HUDEP-2 (cell line): ENCODE measurements at regions not wholly inside any gene's neighbourhood (a gene's known extent, or its start where the extent isn't known, plus 50 kb on each side); places are given as distances from the start of the nearest gene placed in this dataset.
"Not testable (repeated sequence)": the region's sequence is repeated elsewhere in the genome, so short reads cannot be mapped to it uniquely, and the experiment has no call there.

Source experiments
- DNase-seq, 76 experiments: peaks; one replicate each; lab custom pipeline; 2025; ENCODE audit not compliant: unreplicated experiment in 76 of 76; lab: John Stamatoyannopoulos, UW

- no peak for DNase-seq
Observed at GRCh38 chrY:13756615-13757014, 52.9 kb downstream of the TMSB4Y start.

GRCh38 chrY:13766040-13766439 lies 62.3 kb downstream of the TMSB4Y start:
- no peak for DNase-seq

- DNase-seq: no peak
Observed at GRCh38 chrY:13790108-13790793, 86.6 kb downstream of the TMSB4Y start.

- no peak for DNase-seq
Observed at GRCh38 chrY:13795067-13795466, 91.4 kb downstream of the TMSB4Y start.

GRCh38 chrY:13802828-13803227 lies 99.1 kb downstream of the TMSB4Y start:
- peak in 1 of 76 experiments; percentile 0 for DNase-seq

GRCh38 chrY:13803424-13803823 lies 99.7 kb downstream of the TMSB4Y start:
- no peak for DNase-seq

GRCh38 chrY:13804124-13805056 lies 100.7 kb downstream of the TMSB4Y start:
- no peak for DNase-seq

GRCh38 chrY:13805057-13805735 lies 101.5 kb downstream of the TMSB4Y start:
- no peak for DNase-seq

- no peak for DNase-seq
Observed at GRCh38 chrY:13805736-13806067, 102.0 kb downstream of the TMSB4Y start.

- DNase-seq: no peak
Observed at GRCh38 chrY:13830089-13830488, 126.4 kb downstream of the TMSB4Y start.

GRCh38 chrY:13844411-13844810 lies 140.7 kb downstream of the TMSB4Y start:
- DNase-seq: no peak

- no peak for DNase-seq
Observed at GRCh38 chrY:13845276-13845675, 141.0 kb downstream of the VCY start.

GRCh38 chrY:13869611-13870010 lies 116.7 kb downstream of the VCY start:
- DNase-seq: peak in 21 of 76 experiments; percentile 0 to 43 (median 2)

- DNase-seq: peak in 49 of 76 experiments; percentile 0 to 67 (median 7)
Observed at GRCh38 chrY:13871426-13871825, 114.8 kb downstream of the VCY start.

GRCh38 chrY:13872696-13873095 lies 113.6 kb downstream of the VCY start:
- peak in 2 of 76 experiments; percentile 0 to 1 for DNase-seq

GRCh38 chrY:13878506-13878905 lies 107.8 kb downstream of the VCY start:
- peak in 6 of 76 experiments; percentile 0 to 11 (median 0) for DNase-seq

- DNase-seq: peak in 7 of 76 experiments; percentile 0 to 14 (median 2)
Observed at GRCh38 chrY:13881096-13881495, 105.2 kb downstream of the VCY start.

GRCh38 chrY:13882829-13883228 lies 103.4 kb downstream of the VCY start:
- no peak for DNase-seq

GRCh38 chrY:13894028-13894427 lies 92.2 kb downstream of the VCY start:
- not testable (repeated sequence) for DNase-seq

GRCh38 chrY:13907736-13908135 lies 78.5 kb downstream of the VCY start:
- DNase-seq: no peak

- not testable (repeated sequence) for DNase-seq
Observed at GRCh38 chrY:13930436-13930835, 55.8 kb downstream of the VCY start.
